HL-60/S4 treated with retinoic acid at 250 ng/mL for 4 days and 3 days (cell line): ENCODE measurements at regions not wholly inside any gene's neighbourhood (a gene's known extent, or its start where the extent isn't known, plus 50 kb on each side); places are given as distances from the start of the nearest gene placed in this dataset.
"Not testable (repeated sequence)": the region's sequence is repeated elsewhere in the genome, so short reads cannot be mapped to it uniquely, and the experiment has no call there.

Experiments used
- in situ Hi-C: fragments of 300-500 bp; cut with MboI; formaldehyde crosslinking; loops from 2 replicates; pipeline ENCODE4 v1.7.0; 2022; ENCODE audit warnings: low sequenced_read_pairs

DNA sequence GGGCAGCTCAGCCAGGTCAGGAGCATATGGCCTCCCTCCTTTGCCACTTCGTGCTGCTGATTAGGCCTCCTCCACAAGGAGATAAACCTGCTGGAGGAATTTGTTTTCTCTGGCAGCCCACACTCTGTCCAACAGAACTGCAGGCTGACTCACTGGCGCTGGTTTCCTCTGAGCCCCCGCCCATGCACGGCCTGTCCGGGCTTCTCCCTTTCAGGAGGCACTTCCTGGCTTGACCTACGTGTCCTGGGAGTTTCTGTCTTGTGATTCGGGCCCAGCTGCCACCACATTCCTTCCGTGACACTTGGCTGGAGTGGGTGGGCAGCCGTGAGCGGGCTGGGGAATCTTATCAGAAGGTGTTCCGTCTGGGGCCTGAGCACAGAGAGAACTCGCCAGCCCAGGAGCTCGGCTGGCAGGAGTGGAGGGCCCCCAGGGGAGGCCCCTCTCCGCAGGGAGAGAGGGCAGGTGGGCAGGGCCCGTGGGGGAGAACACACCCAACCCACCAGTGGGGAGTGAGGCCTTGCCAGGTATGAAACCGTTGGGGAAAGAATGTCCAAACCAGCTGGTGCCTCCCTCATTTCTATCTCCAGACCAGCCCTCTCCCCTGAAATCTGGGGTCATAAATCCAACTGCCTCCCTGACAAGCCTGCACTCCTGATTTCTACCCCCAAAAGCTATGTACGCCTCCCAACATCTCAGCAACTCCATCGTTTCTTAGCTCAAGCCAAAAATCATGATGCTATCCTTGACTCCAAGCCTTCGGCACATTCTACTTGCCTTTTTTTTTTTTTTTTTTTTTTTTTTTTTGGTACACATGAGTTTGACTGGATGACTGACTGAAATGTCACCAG, 110.6 kb upstream of the MEF2A start:
- in situ Hi-C loops, result no loop called here

GRCh38 chr15:99455789-99456160, 110.0 kb upstream of the MEF2A start:
- in situ Hi-C loops, result no loop called here

GRCh38 chr15:99464137-99464536, 101.6 kb upstream of the MEF2A start:
- in situ Hi-C loops, result no loop called here

DNA sequence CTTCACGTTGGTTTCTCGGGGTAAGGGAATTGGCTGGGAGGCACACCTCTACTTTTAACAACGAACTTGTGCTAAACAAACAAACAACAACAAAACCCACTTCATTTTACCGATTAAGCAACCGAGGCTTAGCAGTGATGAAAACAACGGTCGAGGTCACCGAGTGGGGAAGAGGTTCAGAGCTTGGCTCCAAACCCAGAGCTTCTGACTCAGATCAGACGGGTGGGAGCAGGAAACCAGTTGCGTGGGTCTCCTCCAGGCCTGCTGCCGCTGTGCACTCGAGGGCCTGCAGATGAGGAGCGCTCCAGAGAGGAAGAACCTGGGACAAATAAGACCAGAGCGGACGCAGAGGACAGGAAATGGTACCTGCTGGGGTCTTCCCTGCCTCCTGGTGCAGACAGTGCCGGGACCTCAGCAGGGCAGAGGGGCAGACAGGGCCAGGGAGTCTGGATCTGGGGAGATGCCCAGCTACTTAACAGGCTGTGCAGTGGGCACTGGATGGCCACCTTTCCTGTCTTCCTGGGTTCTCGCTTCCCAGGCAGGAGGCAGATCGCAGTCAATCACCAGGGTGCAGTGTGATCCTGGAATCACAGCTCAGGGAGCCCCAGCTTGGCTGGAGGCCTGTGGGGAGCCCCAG, 99.0 kb upstream of the MEF2A start:
- in situ Hi-C loops, result no loop called here

DNA sequence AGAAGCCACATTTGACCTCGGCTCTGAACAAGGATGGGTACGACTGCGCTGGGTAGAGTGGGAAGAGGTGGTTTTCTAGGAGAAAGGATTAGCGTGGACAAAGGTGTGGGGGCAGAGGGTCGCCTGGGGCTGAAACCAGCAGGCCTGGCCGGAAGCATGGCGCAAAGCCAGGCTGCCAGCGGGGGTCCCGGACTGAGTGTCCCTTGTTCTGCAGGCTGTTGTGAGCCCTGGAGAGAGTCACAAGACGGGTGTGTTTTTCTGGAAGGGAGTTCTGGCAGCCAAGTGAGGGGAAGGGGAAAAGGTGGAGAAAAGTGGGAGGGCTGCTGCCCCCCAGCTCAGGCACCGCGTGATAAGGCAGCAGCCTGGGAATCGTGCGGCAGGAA, 98.5 kb upstream of the MEF2A start:
- in situ Hi-C loops, result no loop called here

DNA sequence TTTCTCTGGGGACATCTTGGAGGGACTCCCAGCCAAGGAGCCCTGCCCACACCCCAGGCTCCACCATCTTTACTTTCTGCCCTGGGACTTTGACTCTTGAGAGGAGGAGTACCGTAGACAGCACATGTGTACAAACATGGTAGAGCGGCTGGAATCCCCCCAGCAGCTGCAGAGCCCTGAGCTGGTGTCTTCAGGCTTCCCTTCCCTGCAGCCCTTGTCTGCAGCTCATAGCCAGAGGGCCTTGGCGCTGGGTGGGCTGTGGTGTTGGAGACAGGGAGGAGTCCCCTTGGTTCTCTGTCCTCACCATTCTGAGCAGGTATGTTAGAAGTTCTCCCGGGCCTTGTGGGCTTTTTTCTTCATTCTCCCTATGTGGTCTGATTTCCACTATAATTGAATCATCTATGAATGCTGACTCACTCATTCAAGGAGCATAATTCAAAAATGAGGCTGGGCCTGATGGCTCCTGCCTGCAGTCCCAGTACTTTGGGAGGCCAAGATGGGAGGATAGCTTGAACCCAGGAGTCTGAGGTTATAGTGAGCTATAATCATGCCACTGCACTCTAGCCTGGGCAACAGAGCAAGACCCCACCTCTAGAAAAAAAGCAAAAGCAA, 97.8 kb upstream of the MEF2A start:
- in situ Hi-C loops, result no loop called here

DNA sequence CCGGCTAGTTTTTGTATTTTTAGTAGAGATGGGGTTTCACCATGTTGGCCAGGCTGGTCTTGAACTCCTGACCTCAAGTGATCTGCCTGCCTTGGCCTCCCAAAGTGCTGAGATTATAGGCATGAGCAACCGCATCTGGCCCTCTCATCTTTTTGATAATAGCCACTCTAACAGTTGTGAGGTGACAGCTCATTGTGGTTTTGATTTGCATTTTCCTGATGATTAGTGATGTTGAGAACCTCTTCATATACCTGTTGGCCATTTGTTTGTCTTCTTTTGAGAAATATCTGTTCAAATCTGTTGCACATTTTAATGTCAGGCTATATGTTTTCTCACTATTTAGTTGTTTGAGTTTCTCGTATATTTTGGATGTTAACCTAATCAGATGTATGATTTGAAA, 95.6 kb upstream of the MEF2A start:
- in situ Hi-C loops, result not testable (repeated sequence)

DNA sequence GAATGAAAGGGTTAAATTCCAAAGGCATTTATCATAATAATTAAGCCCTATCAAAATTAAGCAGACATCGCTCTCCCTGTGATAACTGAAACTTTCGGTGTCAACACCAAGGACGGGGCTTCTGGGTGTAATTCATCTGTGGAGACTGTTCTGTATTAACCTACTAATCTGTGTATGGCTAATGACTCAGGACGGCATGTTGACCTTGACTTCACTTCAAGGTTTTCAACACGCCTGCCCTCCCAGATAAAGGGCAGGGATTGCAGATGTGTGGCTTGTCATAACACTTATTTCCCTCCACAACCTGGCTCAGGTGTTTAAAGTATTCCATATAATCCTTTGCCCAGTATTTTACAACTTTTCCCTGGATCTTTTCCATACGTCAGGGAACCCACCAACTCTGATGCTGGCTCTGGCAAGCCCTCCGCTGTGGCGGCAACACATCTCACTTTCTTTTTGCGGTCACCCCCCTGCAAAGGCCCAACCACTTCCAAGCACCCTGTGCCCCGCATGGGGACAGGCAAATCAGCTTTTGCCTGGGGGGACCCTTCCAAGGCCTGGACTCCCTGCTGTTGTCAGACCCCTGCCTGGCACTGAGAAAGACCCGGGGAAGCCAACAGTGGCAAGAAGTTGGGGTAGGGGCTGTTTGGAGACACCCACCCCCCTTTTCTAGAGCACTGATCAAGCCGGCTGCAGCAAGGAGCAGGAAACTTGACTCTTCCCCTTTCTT, 93.2 kb upstream of the MEF2A start:
- in situ Hi-C loops, result no loop called here

DNA sequence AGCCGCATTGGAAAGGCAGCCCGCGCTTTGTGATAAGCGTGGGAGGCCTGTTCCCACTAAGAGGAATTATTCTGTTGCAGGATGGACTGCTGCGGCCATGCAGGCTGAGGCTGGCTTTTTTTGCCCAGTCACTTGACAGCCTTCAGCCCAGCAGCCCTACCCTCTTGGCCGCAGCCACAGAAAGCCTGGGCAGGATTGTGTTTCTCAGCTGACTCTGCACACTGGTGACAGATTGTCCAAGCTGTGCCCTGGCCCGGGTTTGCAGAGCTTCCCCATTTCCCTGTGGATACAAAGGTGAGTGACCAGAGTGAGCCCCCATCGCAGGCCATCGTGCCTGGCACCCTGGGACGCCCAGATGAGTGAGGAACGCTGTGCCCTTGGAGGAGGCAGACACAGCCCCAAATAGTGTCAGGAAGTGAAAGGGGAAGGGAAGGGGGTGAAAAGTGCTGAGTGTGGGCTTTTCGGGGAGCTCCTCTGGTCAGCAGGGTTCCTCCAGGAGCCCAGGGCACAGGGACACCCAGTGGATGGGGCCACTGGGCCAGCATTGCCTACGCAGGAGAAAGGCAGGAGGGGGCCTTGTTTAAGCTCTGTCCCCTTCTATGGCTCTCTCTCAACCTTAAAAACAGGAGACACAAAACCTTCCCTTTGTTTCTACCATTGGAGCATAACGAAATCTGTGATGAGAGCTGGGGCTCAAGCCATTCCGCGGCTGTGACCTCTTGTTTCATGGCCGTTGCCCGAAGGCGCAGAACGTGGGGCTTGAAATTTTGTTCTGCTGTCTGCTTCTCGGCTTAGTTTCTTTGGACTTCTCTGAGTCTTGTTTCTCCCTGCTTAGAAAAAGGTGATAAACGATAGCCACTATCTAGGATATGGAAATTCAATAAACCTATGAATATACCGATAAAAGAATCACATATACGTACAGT, 91.5 kb upstream of the MEF2A start:
- in situ Hi-C loops, result no loop called here

GRCh38 chr15:99474909-99475753, 90.7 kb upstream of the MEF2A start:
- in situ Hi-C loops, result no loop called here

GRCh38 chr15:99475754-99476412, 89.9 kb upstream of the MEF2A start:
- in situ Hi-C loops, result no loop called here

- in situ Hi-C loops, result no loop called here
Observed at GRCh38 chr15:99476413-99477222, 89.2 kb upstream of the MEF2A start.

GRCh38 chr15:99477791-99478471, 87.9 kb upstream of the MEF2A start:
- in situ Hi-C loops, result no loop called here

- in situ Hi-C loops, result no loop called here
Observed at GRCh38 chr15:99478977-99479376, 86.8 kb upstream of the MEF2A start.

- in situ Hi-C loops, result no loop called here
Observed at GRCh38 chr15:99480016-99480810, 85.6 kb upstream of the MEF2A start.

DNA sequence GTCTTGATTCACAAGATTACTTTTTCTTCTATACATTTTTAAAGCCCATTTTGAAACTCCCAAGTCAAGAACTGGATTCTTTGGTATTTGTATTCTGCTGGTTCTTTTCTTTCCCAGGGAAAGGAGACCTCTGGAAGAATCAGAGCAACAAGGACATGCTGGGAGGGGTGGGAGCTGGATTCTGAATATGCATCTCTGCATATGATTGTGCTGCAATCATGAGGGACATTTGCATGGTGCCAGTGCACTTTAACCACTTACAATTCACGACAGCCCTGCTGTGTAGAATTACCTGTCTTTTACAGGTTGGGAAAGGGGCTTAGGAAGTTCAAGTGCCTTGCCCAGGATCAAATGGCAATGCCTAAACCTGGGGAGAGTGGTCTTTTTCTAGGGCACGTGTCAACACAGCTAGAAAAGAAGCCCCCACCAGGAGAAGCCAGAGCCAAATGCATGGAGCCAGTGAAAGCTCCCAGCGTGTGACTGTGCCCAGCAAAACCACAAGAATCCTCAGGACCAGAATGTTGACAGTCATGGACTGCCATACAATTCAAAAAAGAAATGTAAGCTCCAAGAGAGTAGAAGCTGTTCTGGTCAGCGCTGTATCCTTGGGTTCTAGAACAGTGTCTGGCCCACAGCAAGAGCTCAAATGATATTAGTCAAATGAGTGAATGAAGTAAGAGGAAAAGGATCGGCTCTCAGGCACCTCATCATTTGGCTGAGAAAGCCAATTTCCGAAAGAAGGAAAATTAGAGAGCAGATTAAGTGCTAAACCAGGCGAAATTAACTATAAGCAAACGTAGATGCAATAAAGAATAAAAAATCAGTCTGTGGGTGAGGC, 84.5 kb upstream of the MEF2A start:
- in situ Hi-C loops, result no loop called here
